Fibroblast of the conjunctiva (primary cell): ENCODE measurements at regions not wholly inside any gene's neighbourhood (a gene's known extent, or its start where the extent isn't known, plus 50 kb on each side); places are given as distances from the start of the nearest gene placed in this dataset.
"Not testable (repeated sequence)": the region's sequence is repeated elsewhere in the genome, so short reads cannot be mapped to it uniquely, and the experiment has no call there.

ENCODE experiments used
- DNase-seq: peaks from one replicate; pipeline ENCODE4 v3.0.0-alpha.2; 2010; ENCODE audit warnings: low read depth

DNA sequence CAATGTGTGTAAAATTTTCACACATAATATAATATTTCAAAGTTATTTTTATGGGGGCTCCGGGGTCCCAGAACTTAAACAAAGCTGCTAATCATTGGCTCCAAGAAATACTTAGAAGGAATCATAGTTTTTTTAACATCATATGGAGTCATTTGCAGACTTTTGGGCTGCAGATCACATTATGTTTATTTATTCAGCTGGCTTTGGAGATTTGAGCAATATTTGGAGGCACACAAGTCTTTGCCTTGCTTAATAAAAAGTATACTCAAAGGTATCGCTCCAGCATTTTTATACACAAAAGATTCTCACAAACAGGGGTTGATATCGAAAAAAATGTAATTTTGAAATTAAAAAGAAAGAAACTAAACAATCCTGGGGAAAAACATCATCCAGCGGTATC lies 382.5 kb upstream of the TENM3 start:
- no peak for DNase-seq

DNA sequence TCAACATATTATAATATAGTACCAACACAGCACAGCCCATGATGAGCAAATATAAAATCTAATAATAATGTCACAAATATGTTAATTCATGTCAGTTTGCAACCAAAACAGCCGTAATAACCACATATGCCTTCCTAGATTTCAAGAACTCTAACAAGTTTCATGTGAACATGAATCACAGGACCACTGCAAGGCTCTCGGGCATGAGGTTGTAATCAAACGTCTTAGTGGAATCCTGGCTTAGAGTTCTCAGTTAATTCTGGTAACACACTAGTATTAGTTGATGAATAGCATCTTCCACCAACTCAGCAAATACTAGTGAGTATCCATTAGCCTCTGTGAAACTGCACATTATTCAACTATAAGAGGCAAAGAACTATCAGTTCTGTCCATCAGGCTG lies 379.3 kb upstream of the TENM3 start:
- no peak for DNase-seq

DNA sequence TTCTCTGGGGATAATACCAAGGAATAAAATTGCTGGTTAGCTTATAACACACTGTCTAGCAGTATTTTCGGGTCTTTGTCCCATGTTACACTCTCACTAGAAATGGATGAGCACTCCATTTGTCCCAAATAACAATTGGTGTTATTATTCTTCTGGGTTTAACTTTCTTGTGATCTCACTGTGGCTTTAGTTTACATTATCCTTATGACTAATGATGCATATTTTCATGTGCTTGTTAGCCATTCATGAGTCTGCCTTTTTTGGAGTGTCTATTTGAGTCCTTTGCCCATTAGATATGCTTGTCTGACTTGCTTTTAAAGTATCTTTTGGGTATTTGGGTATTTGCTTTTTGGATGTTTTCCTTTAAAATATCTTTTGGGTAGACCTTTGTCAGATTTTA lies 372.9 kb upstream of the TENM3 start:
- no peak for DNase-seq

GRCh38 chr4:181874602-181875001 lies 368.6 kb upstream of the TENM3 start:
- no peak for DNase-seq

DNA sequence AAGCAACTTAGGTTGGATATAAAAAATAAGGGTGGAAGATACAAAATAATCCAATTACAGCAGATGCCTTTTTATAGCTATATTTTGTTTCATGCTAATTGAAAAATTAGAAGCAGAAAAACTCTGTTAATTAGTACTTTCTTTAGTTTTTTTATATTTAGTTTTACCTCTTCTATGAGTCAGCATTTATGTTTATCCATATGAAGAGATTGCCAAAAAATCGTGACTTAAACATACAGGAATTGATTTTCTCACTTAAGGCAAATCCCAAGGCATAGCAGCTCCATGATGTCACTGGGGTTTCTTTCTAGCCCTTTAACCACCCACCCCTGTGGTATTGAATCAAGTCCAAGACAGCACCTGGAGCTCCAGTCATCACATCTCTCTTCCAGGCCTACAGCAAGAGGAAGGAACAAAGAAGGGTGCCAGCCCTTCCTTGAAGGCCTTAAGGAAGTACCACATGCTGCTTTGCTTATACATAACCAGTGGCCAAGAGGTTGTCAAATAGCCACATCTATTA lies 365.8 kb upstream of the TENM3 start:
- peak; percentile 6 for DNase-seq

- DNase-seq: no peak
Observed at GRCh38 chr4:181890031-181890430, 353.2 kb upstream of the TENM3 start.

DNA sequence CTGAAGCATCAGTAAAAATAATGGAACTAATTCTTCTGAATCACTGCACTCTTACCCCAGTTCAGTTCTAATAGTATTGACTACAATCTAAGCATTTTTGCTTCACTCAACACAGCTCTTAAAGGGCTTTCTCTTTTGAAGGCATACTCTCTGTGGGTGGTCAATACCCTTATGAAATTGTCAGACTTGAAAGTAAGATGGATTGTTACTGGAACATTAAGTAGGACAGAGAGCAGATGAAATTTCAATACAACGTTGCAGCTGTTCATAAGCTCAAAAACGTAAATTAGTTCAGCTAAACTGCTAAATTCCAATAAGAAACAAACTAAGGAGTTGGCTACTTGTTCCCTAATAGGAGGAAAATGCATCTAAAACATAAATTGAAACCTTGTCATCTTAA lies 352.3 kb upstream of the TENM3 start:
- DNase-seq: no peak

- DNase-seq: no peak
Observed at GRCh38 chr4:181896614-181897013, 346.6 kb upstream of the TENM3 start.

GRCh38 chr4:181897935-181898334 lies 345.3 kb upstream of the TENM3 start:
- DNase-seq: no peak

DNA sequence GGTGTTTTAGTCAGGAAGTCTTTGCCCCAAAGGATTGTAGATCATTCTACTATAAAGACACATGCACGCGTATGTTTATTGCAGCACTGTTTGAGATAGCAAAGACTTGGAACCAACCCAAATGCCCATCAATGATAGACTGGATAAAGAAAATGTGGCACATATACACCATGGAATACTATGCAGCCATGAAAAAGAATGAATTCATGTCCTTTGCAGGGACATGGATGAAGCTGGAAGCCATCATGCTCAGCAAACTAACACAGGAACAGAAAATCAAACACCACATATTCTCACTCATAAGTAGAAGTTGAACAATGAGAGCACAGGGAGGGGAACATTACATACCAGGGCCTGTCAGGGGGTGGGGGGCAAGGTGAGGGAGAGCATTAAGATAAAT lies 340.8 kb upstream of the TENM3 start:
- DNase-seq: not testable (repeated sequence)

DNA sequence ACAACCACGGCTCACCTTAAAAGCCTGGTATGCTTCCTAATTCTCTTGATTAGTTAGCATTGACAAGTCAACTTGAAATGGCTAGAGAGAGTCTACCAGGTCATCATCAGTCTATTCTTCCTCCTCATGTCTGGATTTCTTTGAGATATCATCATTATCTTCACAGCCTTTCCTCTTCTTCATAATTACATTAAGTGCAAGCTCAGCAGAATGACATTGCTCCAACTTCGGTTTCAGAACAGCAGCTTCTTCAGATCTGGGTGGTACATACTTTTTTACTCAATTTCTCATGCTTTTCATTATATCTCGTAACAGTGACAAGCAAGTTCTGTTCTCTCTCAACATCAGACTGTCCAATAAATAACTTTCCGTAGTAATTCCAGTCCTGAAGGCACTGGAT lies 337.5 kb upstream of the TENM3 start:
- no peak for DNase-seq

DNA sequence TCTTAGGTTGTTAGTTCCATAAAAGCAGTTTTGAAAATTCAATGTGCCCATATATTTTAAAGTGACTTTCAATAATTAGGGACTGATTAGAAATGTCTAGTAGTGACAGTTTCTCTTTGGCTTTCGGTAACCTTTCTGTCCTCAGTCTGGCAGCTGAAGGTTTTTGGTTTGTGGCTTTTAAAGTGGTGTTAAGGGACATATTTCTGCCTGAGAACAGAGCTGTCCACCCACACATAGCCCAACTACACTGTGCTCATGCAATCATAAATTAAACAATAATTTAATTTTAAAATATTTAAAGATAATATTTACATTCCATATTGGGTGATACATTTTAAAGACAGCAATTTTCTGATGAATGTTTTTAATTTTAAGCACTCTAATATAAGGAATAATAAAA lies 335.0 kb upstream of the TENM3 start:
- no peak for DNase-seq

- DNase-seq: peak; percentile 26
Observed at GRCh38 chr4:181909368-181909767, 333.8 kb upstream of the TENM3 start.

DNA sequence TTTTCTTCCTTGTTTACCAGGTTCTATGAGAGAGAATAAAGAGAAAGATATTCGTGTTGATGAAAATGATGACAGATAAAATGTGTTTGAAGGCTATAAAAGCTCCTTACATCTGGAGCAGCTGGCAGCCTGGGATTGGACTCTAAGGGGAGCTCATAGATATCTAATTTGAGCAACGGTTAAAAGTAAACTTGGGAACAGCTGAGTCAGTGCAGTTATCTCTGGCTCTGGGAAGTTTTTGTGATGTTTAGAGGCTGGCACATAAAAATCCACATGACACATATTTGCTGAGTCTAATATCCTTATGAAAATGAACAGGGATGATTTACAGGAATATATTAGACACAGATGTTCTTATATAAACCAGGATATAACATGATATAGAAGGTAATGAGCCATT lies 331.8 kb upstream of the TENM3 start:
- DNase-seq: no peak

DNA sequence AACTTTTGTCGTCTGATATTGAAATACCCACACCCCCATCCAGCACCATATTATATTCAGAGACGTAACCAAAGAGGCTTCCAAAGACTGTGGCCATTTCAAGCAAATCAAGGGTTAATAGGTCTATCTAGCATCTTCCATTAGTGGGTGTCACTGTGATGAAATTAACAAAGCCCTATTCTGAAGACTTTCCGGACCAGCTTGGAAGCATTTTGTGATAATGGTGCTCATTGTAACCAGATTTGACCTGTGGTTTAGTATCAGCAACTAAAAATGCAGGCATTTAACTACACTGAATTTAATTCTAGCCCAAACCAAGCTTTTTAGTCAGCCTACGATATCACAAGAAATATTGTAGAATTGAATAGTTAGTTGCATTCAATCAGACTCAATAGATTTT lies 309.7 kb upstream of the TENM3 start:
- no peak for DNase-seq

GRCh38 chr4:181938631-181939030 lies 304.6 kb upstream of the TENM3 start:
- no peak for DNase-seq

GRCh38 chr4:181939199-181939945 lies 303.8 kb upstream of the TENM3 start:
- DNase-seq: no peak

DNA sequence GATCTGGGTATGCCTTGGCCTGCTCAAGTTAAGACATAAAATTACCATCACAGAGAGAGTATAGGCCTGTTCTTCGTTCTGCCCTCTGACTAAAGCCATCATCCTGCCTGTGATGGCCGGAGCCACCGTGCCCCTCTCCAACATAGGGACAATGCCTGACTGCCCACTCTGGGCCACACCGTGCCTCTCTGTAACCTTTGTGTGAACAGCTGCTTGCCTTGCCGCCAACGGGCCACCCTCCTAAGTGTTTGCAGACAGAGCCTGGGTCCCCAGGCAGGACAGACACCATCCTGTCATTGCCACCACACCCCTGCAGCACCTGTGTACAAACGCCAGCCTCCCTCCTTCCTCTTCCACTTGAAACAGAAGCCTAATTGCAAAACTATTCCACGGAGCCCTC lies 298.7 kb upstream of the TENM3 start:
- no peak for DNase-seq

GRCh38 chr4:181946902-181947301 lies 296.3 kb upstream of the TENM3 start:
- no peak for DNase-seq

DNA sequence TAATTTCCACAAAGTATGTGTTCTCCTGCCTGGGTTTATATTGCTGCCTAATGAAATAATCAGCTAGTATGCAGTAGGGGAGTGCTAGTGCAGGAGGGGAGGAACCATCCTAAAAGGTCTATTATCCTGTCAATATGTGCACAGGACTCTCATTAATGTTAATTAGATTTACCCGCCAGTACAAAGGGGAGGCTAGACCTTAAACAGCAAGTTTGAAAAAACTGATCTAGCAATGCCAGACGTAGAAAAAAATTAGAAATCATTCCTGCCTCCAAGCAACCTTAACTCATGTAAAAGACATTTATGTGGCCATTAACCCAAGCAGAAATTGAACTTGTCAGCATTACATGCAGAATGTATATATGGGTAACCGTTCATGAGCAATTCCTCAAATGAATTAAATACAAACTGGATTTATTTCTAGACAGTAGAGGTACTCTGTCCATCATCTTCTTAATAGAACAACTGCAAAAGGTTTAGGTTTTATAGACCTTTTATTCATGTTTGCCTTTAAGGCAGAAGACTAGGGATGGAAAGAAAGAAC lies 294.3 kb upstream of the TENM3 start:
- DNase-seq: no peak

DNA sequence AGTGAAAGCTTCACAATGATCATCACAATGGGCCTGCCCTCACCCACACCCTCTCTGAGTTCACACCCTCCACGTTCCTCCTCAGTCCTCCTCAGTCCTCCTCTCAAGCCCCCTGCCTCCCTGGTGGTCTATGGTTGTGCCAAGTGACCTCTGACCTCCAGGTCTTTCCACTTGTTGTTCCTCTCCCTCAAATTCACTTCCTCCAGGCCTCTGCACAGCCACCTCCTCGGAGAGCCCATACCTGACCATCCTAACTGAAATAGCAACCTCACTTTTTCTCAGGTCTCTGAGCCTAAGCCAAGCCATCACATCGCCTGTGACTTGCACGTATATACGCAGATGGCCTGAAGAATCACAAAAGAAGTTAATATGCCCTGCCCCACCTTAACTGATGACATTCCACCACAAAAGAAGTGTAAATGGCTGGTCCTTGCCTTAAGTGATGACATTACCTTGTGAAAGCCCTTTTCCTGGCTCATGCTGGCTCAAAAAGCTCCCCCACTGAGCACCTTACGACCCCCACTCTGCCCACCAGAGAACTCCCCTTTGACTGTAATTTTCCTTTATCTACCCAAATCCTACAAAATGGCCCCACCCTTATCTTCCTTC lies 293.4 kb upstream of the TENM3 start:
- no peak for DNase-seq

DNA sequence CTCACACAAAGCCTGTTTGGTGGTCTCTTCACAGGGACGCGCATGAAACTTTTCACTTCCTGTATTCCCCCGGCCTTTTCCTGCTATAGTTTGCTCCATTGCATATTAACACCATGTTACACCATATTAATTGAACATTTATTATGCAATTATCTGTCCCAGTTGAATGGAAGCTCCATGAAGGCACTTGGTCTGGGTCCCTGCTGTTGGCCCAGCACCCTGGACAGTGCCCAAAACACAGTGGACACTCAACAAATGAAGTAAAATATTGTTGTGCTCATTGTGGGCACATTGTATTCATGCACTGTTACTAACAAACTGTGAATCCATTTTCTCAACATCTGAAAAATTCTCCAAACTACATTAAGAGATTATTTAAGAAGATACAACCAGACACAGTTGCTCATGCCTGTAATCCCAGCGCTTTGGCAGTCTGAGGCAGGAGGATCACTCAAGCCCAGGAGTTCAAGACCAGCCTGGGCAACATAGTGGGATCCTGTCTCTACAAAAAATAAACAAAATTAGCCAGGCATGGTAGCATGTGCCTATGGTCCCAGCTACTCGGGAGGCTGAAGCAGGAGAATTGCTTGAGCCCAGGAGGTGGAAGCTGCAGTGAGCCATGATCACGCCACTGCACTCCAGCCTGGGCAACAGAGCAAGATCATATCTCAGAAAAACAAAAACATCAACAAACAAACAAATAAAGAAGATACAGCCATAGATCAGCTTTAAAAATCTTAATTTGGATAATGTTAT lies 292.7 kb upstream of the TENM3 start:
- DNase-seq: no peak

DNA sequence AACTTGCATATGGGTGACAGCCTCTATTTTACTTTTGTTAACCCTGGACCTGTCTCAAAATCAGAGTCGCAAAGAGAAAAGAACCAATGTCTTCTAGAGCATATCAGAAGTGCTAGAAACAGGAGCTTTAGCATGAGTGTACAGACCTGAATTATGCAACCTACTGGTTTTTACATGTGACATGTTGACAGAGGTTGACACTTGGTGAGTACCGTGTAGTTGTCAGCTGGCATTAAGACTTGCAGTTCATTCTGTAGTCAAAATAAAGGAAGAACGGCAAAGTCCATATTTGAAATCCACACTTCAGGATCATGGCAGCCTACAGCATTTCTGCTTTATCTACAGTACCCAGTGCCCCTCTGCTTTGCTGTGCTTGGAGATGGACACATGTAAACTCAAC lies 291.9 kb upstream of the TENM3 start:
- no peak for DNase-seq
